GM23338 (cell line): ENCODE measurements at regions not wholly inside any gene's neighbourhood (a gene's known extent, or its start where the extent isn't known, plus 50 kb on each side); places are given as distances from the start of the nearest gene placed in this dataset.

ENCODE experiments used
- ATAC-seq: fragments of 200-7000 bp; cut with Tn5 transposase; 3 replicates; pipeline ENCODE4 v1.9.1; 2020
- DNase-seq: peaks from one replicate; pipeline ENCODE4 v3.0.0-alpha.2; 2015; ENCODE audit warnings: low spot score
- H2AFZ ChIP-seq: fragments of 200-600 bp; sonication (generic); 2 replicates; pipeline ENCODE4 v1.8.0; 2016; ENCODE audit warnings: antibody characterized with exemption, mild to moderate bottlenecking, moderate library complexity
- H3F3A ChIP-seq: fragments of 200-600 bp; sonication (generic); replicated peaks from 2 replicates; pipeline ENCODE4 v1.8.0; 2017; ENCODE audit warnings: antibody characterized with exemption, mixed run types, low read depth
- H3K27ac ChIP-seq: fragments of 200-600 bp; sonication (generic); 2 replicates; pipeline ENCODE4 v1.6.1; 2016; ENCODE audit warnings: low read depth
- H3K27me3 ChIP-seq: fragments of 200-600 bp; sonication (generic); 2 replicates; pipeline ENCODE4 v1.8.0; 2016; ENCODE audit warnings: mild to moderate bottlenecking, mixed run types, moderate library complexity; ENCODE audit not compliant: insufficient read depth
- H3K36me3 ChIP-seq: fragments of 200-600 bp; sonication (generic); 2 replicates; pipeline ENCODE4 v1.8.0; 2016; ENCODE audit warnings: mild to moderate bottlenecking; ENCODE audit not compliant: insufficient read depth
- H3K4me1 ChIP-seq: fragments of 200-600 bp; sonication (generic); 2 replicates; pipeline ENCODE4 v1.8.0; 2016; ENCODE audit warnings: mild to moderate bottlenecking, moderate library complexity; ENCODE audit not compliant: insufficient read depth
- H3K4me2 ChIP-seq: fragments of 200-600 bp; sonication (generic); 2 replicates; pipeline ENCODE4 v1.7.1; 2017; ENCODE audit warnings: mixed run types
- H3K4me3 ChIP-seq: fragments of 200-600 bp; sonication (generic); 2 replicates; pipeline ENCODE4 v1.6.1; 2016; ENCODE audit warnings: mixed run types
- H3K79me2 ChIP-seq: fragments of 200-600 bp; sonication (generic); replicated peaks from 2 replicates; pipeline ENCODE4 v1.8.0; 2017; ENCODE audit warnings: mild to moderate bottlenecking; ENCODE audit not compliant: insufficient read depth
- H3K9me2 ChIP-seq: fragments of 200-600 bp; sonication (generic); 2 replicates; pipeline ENCODE4 v1.8.0; 2017; ENCODE audit not compliant: insufficient read depth
- H4K20me1 ChIP-seq: fragments of 200-600 bp; sonication (generic); replicated peaks from 2 replicates; pipeline ENCODE4 v1.8.0; 2017; ENCODE audit warnings: mild to moderate bottlenecking; ENCODE audit not compliant: insufficient read depth
- H3K27ac Mint-ChIP-seq: 2 replicates; pipeline ENCODE4 v1.8.0; 2020; ENCODE audit warnings: inconsistent platforms, mild to moderate bottlenecking, moderate library complexity, mixed read lengths
- H3K27me3 Mint-ChIP-seq: 3 replicates; pipeline ENCODE4 v1.8.0; 2022; ENCODE audit warnings: low read depth, mild to moderate bottlenecking, moderate library complexity, mixed read lengths, inconsistent platforms; ENCODE audit not compliant: insufficient read depth, poor library complexity
- H3K36me3 Mint-ChIP-seq: 3 replicates; pipeline ENCODE4 v1.8.0; 2021; ENCODE audit warnings: low read depth, mild to moderate bottlenecking, inconsistent platforms, moderate library complexity, mixed read lengths
- H3K4me1 Mint-ChIP-seq: 3 replicates; pipeline ENCODE4 v1.8.0; 2020; ENCODE audit warnings: mild to moderate bottlenecking, inconsistent platforms, mixed read lengths
- H3K4me3 Mint-ChIP-seq: 3 replicates; pipeline ENCODE4 v1.8.0; 2021; ENCODE audit warnings: moderate library complexity, mild to moderate bottlenecking, inconsistent platforms, mixed read lengths
- H3K9me3 Mint-ChIP-seq: 3 replicates; pipeline ENCODE4 v1.8.0; 2020; ENCODE audit warnings: moderate library complexity, mild to moderate bottlenecking, inconsistent platforms, mixed read lengths
- CREB1 ChIP-seq: fragments of 250-450 bp; sonication (Bioruptor Pico); IDR thresholded peaks from 2 replicates; pipeline ENCODE4 v1.5.0; 2020; ENCODE audit warnings: low read depth, mild to moderate bottlenecking, moderate library complexity
- ETS1 ChIP-seq: IDR thresholded peaks from 2 replicates; pipeline ENCODE4 v1.6.1; 2016; ENCODE audit warnings: antibody characterized with exemption
- EZH2 ChIP-seq: fragments of 200-600 bp; sonication (generic); IDR thresholded peaks from one replicate; pipeline ENCODE4 v1.8.0; 2017; ENCODE audit warnings: antibody characterized with exemption, mild to moderate bottlenecking, low read depth; ENCODE audit not compliant: unreplicated experiment
- EZH2phosphoT487 ChIP-seq: fragments of 200-600 bp; sonication (generic); IDR thresholded peaks from one replicate; pipeline ENCODE4 v1.8.1; 2018; ENCODE audit warnings: antibody characterized with exemption; ENCODE audit not compliant: unreplicated experiment
- JUNB ChIP-seq: IDR thresholded peaks from one replicate; pipeline ENCODE4 v1.6.1; 2016; ENCODE audit warnings: antibody characterized with exemption; ENCODE audit not compliant: unreplicated experiment
- NANOG ChIP-seq: IDR thresholded peaks from 2 replicates; pipeline ENCODE4 v1.6.1; 2016; ENCODE audit warnings: antibody characterized with exemption, borderline replicate concordance
- POLR2AphosphoS5 ChIP-seq: IDR thresholded peaks from 2 replicates; pipeline ENCODE4 v1.6.1; 2016; ENCODE audit warnings: antibody characterized with exemption, low read depth
- REST ChIP-seq: IDR thresholded peaks from one replicate; pipeline ENCODE4 v1.6.1; 2018; ENCODE audit warnings: antibody characterized with exemption; ENCODE audit not compliant: unreplicated experiment
- STAT1 ChIP-seq: IDR thresholded peaks from one replicate; pipeline ENCODE4 v1.6.1; 2016; ENCODE audit warnings: antibody characterized with exemption; ENCODE audit not compliant: unreplicated experiment
- ZNF114 ChIP-seq: fragments of 250-450 bp; sonication (Bioruptor Pico); IDR thresholded peaks from 2 replicates; pipeline ENCODE4 v1.5.0; 2020; ENCODE audit warnings: mild to moderate bottlenecking, moderate library complexity
- ZNF331 ChIP-seq: fragments of 250-450 bp; sonication (Bioruptor Pico); IDR thresholded peaks from 2 replicates; pipeline ENCODE4 v1.5.0; 2020; ENCODE audit warnings: low read depth, mild to moderate bottlenecking, moderate library complexity
- ZNF462 ChIP-seq: fragments of 250-450 bp; sonication (Bioruptor Pico); IDR thresholded peaks from 2 replicates; pipeline ENCODE4 v1.5.0; 2020; ENCODE audit warnings: mild to moderate bottlenecking, moderate library complexity

GRCh38 chr6:66245231-66245630 is 538.2 kb upstream of the EYS start (continued):
- no peak for TF ChIP-seq POLR2AphosphoS5
- no peak for TF ChIP-seq EZH2
- no peak for TF ChIP-seq NANOG
- no peak for TF ChIP-seq STAT1
- no peak for TF ChIP-seq ETS1
- TF ChIP-seq JUNB, result no peak
- TF ChIP-seq ZNF331 (CRISPR knock-in tag), result no peak

GRCh38 chr6:66238851-66239250 is 531.8 kb upstream of the EYS start:
- H3K27ac ChIP-seq, result no peak overlapping the region
- peaks cover 4% of the 10 kb centered on the region; the same call in 2 of the 3 replicates for H3K9me3 Mint-ChIP-seq
- H3K36me3 Mint-ChIP-seq, result no peaks in the 10 kb centered on the region
- H2AFZ ChIP-seq, result no peak overlapping the region
- no peaks in the 10 kb centered on the region for H3K36me3 ChIP-seq
- H3K4me1 Mint-ChIP-seq, result no peaks in the 10 kb centered on the region
- H3K27me3 ChIP-seq, result no peaks in the 10 kb centered on the region
- H4K20me1 ChIP-seq, result no peaks in the 10 kb centered on the region
- H3K79me2 ChIP-seq, result no peaks in the 10 kb centered on the region
- no peaks in the 10 kb centered on the region for H3K27me3 Mint-ChIP-seq
- H3K27ac Mint-ChIP-seq, result no peak overlapping the region
- H3K4me1 ChIP-seq, result no peaks in the 10 kb centered on the region
- H3F3A ChIP-seq, result no peaks in the 10 kb centered on the region
- H3K9me2 ChIP-seq, result no peaks in the 10 kb centered on the region
- H3K4me3 Mint-ChIP-seq, result no peak overlapping the region
- no peak overlapping the region for H3K4me3 ChIP-seq
- ATAC-seq (no peak), DNase-seq (no peak)
- H3K4me2 ChIP-seq, result no peak overlapping the region
- TF ChIP-seq EZH2phosphoT487 (no peak), ETS1 (no peak), POLR2AphosphoS5 (no peak), REST (no peak), NANOG (no peak), CREB1 (CRISPR knock-in tag) (no peak), ZNF462 (CRISPR knock-in tag) (no peak), ZNF114 (no peak), EZH2 (no peak), JUNB (no peak)
